Stimulated activated CD8-positive, alpha-beta memory T cell treated with anti-CD3 and anti-CD28 coated beads, Interleukin-12 subunit alpha, Interleukin-12 subunit beta, amount 100 ng/mL, for 4 hours (primary cell): ENCODE measurements at regions not wholly inside any gene's neighbourhood (a gene's known extent, or its start where the extent isn't known, plus 50 kb on each side); places are given as distances from the start of the nearest gene placed in this dataset.

Experiments used
- DNase-seq: peaks from one replicate; pipeline ENCODE4 v3.0.0-alpha.2; 2020; ENCODE audit warnings: low read depth

DNA sequence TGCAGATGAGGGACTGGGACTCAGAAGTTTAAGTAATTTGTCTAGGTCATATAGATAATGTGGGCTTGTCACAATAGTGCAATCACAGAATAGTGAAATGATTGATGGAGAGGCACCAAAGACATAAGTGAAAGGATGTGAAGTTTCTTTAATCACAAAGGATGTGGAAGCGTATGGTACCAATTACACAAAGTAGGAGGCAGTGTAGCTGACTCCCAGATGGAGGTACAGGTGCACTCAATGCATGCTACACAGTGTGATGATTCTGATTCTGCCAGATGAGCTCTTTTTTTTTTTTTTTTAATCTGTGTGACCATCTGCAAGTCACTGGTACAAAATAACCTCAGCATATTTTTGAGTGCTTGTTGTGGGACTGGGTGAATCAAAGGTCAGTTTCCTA lies 411.3 kb downstream of the SPRY1 start:
- no peak for DNase-seq

GRCh38 chr4:123809864-123810263 lies 413.3 kb downstream of the SPRY1 start:
- no peak for DNase-seq

GRCh38 chr4:123812066-123812390 lies 415.4 kb downstream of the SPRY1 start:
- no peak for DNase-seq

- no peak for DNase-seq
Observed at GRCh38 chr4:123813901-123814300, 417.3 kb downstream of the SPRY1 start.

- no peak for DNase-seq
Observed at GRCh38 chr4:123816462-123816861, 419.9 kb downstream of the SPRY1 start.

- no peak for DNase-seq
Observed at GRCh38 chr4:123817025-123817688, 420.6 kb downstream of the SPRY1 start.

DNA sequence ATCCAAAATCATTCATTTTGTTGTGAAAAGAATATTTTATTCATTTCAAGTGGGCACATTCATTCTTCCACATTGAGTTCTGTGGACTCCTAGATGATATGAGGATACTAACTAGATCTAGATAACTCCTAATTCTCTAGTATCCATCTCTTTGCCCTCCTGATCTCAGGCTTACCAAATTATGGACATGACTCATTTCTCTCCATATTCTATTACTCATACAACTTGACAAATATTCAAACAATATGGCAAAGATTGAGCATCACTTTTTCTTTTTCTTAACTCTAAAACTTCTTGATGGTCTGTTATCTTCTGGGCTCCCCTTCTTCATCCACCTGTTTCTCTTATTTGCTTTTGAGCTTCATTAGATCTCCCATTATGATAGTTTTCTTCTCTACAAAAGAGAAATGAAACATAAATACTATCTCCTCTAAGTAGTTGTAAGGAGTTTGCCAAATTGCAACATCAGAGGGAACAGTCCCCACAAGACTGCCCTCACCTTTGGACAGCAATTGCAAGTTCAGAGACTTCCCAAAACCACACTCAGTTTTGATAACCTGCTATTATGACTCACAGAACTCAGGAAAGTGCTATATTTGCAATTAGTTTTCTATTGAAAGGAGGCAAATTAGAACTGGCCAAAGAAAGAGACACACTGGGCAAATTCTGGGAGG lies 422.9 kb downstream of the SPRY1 start:
- DNase-seq, result no peak

- DNase-seq, result no peak
Observed at GRCh38 chr4:123821861-123822260, 425.3 kb downstream of the SPRY1 start.

DNA sequence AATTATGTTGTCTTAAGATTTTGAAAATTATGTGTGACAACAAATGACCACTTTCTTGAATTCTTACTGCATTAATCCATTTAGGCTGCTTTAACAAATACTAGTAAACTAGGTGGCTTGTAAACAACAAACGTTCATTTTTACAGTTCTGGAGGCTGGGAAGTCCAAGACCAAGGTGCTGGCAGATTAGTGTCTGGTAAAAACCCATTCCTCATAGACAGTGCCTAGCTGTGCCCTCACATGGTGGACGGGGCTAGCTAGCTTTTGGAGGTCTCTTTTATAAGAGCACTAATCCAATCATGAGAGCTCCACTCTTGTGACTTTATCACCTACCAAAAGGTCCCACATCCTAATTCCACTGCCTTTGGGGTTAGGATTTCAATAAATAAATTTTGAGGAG lies 425.8 kb downstream of the SPRY1 start:
- DNase-seq, result no peak

GRCh38 chr4:123823244-123823643 lies 426.6 kb downstream of the SPRY1 start:
- no peak for DNase-seq

DNA sequence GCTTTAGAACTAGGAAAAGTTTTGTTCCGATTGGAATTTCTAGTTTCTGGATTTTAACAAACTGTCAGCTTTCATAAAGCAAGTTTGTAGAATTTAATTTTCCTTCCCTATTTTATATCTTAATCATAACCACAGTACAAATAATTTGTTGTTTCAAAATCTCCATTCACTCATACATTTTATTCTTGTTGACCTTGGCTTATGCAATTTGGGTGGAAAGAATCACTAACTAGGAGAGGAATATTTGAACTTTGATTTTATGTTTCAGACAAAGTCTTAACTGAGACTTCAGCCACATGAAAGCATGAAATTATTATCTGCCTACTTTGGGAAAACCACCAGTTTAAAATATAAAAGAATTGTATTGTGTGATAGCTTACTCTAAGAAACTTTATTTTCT lies 427.9 kb downstream of the SPRY1 start:
- DNase-seq, result no peak

DNA sequence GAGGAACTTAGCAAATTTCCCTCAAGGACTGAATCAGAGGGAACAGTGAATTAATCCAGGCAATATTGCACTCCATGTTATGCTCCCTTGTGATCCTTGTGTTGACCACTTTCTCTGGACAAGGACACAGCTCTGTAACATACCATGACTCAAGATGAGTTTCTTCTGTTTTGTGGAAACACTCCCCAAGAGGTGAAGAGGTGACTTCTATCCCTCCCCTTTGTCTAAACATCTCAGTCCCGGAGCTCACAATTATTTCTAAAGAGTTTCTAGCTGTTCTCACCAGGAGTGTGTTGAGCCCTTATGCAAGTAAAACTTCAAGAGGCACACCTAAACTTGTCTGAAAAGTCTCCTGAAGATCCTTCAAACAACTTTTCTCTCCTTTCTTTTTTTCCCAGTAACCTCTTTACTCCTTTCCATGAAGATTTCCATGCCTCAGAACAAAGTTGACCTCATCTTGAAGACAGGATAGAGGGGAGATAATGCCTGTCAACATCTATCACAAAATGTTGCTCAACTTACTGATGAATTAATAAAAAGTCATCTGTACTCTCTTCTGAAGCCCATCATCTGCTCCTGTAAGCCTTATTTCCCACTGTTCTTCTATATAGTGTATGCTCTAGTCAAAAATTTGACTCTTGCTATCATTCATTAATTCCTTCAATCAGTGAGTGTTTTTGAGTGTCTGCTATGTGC lies 429.1 kb downstream of the SPRY1 start:
- DNase-seq, result no peak

- DNase-seq, result no peak
Observed at GRCh38 chr4:123826896-123827295, 430.3 kb downstream of the SPRY1 start.

- no peak for DNase-seq
Observed at GRCh38 chr4:123827511-123827910, 430.9 kb downstream of the SPRY1 start.

GRCh38 chr4:123830930-123831329 lies 434.3 kb downstream of the SPRY1 start:
- no peak for DNase-seq

GRCh38 chr4:123832173-123833026 lies 435.8 kb downstream of the SPRY1 start:
- no peak for DNase-seq

DNA sequence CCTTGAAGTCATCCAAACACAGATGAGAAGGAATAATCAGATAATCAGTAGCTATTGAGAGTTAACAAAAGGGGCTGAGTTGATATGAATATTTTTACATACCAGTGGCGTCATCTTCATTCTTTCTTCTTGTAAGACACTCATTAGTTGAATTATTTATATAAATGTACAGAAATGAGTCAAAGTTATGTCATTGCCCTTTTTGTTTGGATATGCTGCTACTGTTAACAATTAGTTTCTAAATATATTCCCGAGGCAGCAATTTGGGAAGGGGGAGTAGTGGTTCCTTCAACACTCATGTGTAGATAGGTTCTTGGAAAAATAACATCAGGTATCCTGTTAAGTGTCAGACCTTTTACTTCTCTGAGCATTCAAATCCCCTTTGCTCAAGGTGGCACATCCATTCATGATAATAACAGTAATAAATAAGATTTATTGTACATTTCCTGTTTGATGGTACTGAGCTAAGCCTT lies 436.6 kb downstream of the SPRY1 start:
- no peak for DNase-seq

DNA sequence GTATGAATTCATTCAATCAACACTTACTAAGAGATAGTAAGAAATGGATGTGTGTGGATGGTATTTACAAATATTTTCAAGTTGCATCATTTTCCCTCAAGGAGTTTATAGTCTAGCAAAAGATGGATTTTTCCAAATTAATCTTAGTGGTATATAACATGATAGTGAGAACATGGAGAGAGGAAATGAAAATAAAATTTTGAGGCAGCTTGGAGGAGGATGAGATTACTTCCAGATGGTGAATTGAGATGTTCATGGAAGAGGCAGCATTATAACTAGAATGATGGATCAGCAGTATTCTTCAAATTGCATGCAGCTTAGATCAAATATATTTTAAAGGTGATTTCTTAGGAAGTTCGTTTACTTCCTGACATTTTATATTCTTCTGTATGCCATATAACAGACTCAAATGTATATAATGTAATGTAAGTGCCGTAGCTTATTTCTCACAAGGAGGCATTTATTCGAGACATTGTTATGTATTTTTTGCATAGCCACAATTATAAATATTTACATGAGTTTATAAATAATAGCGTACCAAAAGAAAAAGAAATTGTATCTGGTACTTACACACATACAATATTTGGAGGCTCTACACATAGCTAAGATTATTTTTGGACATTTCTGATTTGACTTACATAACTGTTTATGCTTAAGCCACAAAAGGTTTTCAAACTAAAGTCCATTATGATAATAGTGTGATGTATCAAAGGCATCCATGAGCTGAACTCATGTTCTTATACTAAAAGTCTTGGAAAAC lies 439.4 kb downstream of the SPRY1 start:
- DNase-seq, result no peak

- DNase-seq, result no peak
Observed at GRCh38 chr4:123836851-123837595, 440.4 kb downstream of the SPRY1 start.

DNA sequence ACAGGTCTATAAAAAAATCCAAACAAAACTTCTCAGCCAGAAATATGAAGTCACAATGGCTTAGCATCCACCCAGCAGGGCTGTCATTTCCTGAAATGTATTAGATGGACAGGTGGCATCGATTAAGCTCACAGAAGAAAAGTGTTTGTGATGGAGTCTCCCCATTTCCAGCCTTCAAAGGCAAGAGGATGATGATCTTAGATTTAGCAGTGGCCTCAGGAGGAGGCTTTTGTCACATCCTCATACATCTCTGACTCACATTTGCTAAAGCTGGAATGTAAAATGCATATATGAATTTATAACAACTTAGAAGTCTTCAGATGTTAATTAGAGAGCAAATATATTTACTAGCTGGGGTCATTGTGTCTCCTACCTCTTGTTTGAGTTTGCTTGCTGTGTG lies 441.9 kb downstream of the SPRY1 start:
- no peak for DNase-seq

DNA sequence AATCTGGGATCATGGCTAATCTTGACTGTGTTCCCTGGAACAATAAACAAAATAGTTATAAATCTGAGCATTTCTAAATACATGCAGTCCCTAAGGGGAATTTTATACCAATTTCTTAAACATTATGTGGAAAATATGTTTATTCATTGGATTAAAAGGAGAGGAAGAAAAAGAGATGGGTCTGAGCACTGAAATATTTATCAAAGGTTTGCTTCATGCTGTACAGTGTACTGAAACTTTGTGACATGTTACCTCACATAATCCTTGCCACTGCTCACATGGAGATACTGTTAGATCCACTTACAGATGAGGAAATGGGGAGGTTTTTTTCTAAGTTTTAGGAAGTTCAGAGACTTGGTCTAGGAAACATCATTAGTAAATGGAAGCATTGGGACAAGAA lies 443.6 kb downstream of the SPRY1 start:
- no peak for DNase-seq
